GM19395 (cell line): ENCODE measurements at regions not wholly inside any gene's neighbourhood (a gene's known extent, or its start where the extent isn't known, plus 50 kb on each side); places are given as distances from the start of the nearest gene placed in this dataset.
"Not testable (repeated sequence)": the region's sequence is repeated elsewhere in the genome, so short reads cannot be mapped to it uniquely, and the experiment has no call there.

ENCODE experiments used
- ATAC-seq: cut with Tn5 transposase; IDR thresholded peaks from one replicate; pipeline ENCODE4 v1.9.1; 2021; ENCODE audit warnings: mild to moderate bottlenecking, moderate library complexity; ENCODE audit not compliant: unreplicated experiment

- no peak for ATAC-seq
Observed at GRCh38 chr3:34046154-34046553, 247.7 kb downstream of the PDCD6IP start.

- no peak for ATAC-seq
Observed at GRCh38 chr3:34053626-34054025, 255.2 kb downstream of the PDCD6IP start.

- peak; percentile 34 for ATAC-seq
Observed at GRCh38 chr3:34056181-34056910, 257.9 kb downstream of the PDCD6IP start.

GRCh38 chr3:34056951-34057390 is 258.5 kb downstream of the PDCD6IP start:
- ATAC-seq, result peak; percentile 96

- not testable (repeated sequence) for ATAC-seq
Observed at GRCh38 chr3:34060995-34061394, 262.6 kb downstream of the PDCD6IP start.

GRCh38 chr3:34065901-34066300 is 267.5 kb downstream of the PDCD6IP start:
- no peak for ATAC-seq

- ATAC-seq, result no peak
Observed at GRCh38 chr3:34066328-34066727, 267.9 kb downstream of the PDCD6IP start.

GRCh38 chr3:34066999-34067398 is 268.6 kb downstream of the PDCD6IP start:
- no peak for ATAC-seq

GRCh38 chr3:34067536-34068051 is 269.2 kb downstream of the PDCD6IP start:
- no peak for ATAC-seq

- ATAC-seq, result no peak
Observed at GRCh38 chr3:34068505-34068904, 270.1 kb downstream of the PDCD6IP start.

GRCh38 chr3:34070831-34071585 is 272.6 kb downstream of the PDCD6IP start:
- peak; percentile 28 for ATAC-seq

GRCh38 chr3:34072297-34072696 is 273.9 kb downstream of the PDCD6IP start:
- peak; percentile 35 for ATAC-seq

GRCh38 chr3:34073111-34073510 is 274.7 kb downstream of the PDCD6IP start:
- peak; percentile 9 for ATAC-seq

GRCh38 chr3:34073961-34074360 is 275.5 kb downstream of the PDCD6IP start:
- ATAC-seq, result peak; percentile 41

GRCh38 chr3:34075975-34076374 is 277.5 kb downstream of the PDCD6IP start:
- ATAC-seq, result no peak

GRCh38 chr3:34077417-34078195 is 279.2 kb downstream of the PDCD6IP start:
- ATAC-seq, result peak; percentile 70

- ATAC-seq, result no peak
Observed at GRCh38 chr3:34078418-34078817, 280.0 kb downstream of the PDCD6IP start.

- ATAC-seq, result not testable (repeated sequence)
Observed at GRCh38 chr3:34079849-34080248, 281.4 kb downstream of the PDCD6IP start.

GRCh38 chr3:34090379-34090778 is 291.9 kb downstream of the PDCD6IP start:
- not testable (repeated sequence) for ATAC-seq

- ATAC-seq, result no peak
Observed at GRCh38 chr3:34090876-34091275, 292.4 kb downstream of the PDCD6IP start.

GRCh38 chr3:34094280-34094679 is 295.9 kb downstream of the PDCD6IP start:
- not testable (repeated sequence) for ATAC-seq
